ENCODE measurements at regions not wholly inside any gene's neighbourhood (a gene's known extent, or its start where the extent isn't known, plus 50 kb on each side); places are given as distances from the start of the nearest gene placed in this dataset.

DNA sequence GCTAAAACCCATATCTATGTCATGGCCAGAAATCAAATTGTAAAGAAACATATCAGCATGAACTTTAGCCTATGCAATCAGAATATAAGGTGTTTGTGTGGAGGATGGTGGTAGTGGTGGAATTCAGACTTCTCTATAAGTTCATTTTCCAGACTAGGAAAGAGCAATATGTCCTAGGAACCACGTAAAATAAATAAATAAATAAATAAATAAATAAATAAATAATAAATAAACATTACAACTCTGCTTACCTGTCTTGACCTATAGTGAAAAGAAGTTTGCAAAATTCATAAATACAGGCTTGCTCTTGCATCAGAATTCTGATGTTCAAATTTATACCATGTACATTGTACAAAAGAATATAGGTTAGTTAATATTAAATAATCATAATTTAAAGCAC, 1382.6 kb upstream of the ADGRL2 start:
- TF ChIP-seq, protein P1, sequence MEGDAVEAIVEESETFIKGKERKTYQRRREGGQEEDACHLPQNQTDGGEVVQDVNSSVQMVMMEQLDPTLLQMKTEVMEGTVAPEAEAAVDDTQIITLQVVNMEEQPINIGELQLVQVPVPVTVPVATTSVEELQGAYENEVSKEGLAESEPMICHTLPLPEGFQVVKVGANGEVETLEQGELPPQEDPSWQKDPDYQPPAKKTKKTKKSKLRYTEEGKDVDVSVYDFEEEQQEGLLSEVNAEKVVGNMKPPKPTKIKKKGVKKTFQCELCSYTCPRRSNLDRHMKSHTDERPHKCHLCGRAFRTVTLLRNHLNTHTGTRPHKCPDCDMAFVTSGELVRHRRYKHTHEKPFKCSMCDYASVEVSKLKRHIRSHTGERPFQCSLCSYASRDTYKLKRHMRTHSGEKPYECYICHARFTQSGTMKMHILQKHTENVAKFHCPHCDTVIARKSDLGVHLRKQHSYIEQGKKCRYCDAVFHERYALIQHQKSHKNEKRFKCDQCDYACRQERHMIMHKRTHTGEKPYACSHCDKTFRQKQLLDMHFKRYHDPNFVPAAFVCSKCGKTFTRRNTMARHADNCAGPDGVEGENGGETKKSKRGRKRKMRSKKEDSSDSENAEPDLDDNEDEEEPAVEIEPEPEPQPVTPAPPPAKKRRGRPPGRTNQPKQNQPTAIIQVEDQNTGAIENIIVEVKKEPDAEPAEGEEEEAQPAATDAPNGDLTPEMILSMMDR (IDR thresholded peaks at IDR 0.05; ENCODE audit: insufficient read depth, low read length, poor library complexity, severe bottlenecking): no peak
- no peak for TF ChIP-seq EZH2phosphoT487 (conservative IDR thresholded peaks at IDR 0.05; ENCODE audit: low read length)

Measured in SU-DHL-6 (cell line).